ENCODE measurements at regions not wholly inside any gene's neighbourhood (a gene's known extent, or its start where the extent isn't known, plus 50 kb on each side); places are given as distances from the start of the nearest gene placed in this dataset.

- no peak for DNase-seq (ENCODE audit: low read depth)
- no peak overlapping the region for H3K4me3 ChIP-seq (ENCODE audit: low read depth, low read length)
Measured at GRCh38 chr14:97813556-97813955, 1016.4 kb downstream of the VRK1 start.

GRCh38 chr14:97820781-97821180 lies 1023.6 kb downstream of the VRK1 start:
- DNase-seq (ENCODE audit: low read depth), result no peak
- H3K4me3 ChIP-seq (ENCODE audit: low read depth, low read length), result no peak overlapping the region
- no peak for TF ChIP-seq MAX (IDR thresholded peaks at IDR 0.05; ENCODE audit: low read depth, low read length)
- TF ChIP-seq MYC (IDR thresholded peaks at IDR 0.05; ENCODE audit: low read depth, low read length), result no peak
- TF ChIP-seq CTCF (IDR thresholded peaks at IDR 0.05; ENCODE audit: low read depth, low read length), result no peak
- TF ChIP-seq POLR2A (IDR thresholded peaks at IDR 0.05; ENCODE audit: extremely low read depth, insufficient read length), result no peak

More at GRCh38 chr14:97813556-97813955, 1016.4 kb downstream of the VRK1 start:
- no peak for TF ChIP-seq MYC (IDR thresholded peaks at IDR 0.05; ENCODE audit: low read depth, low read length)
- no peak for TF ChIP-seq CTCF (IDR thresholded peaks at IDR 0.05; ENCODE audit: low read depth, low read length)
- no peak for TF ChIP-seq MAX (IDR thresholded peaks at IDR 0.05; ENCODE audit: low read depth, low read length)
- TF ChIP-seq POLR2A (IDR thresholded peaks at IDR 0.05; ENCODE audit: extremely low read depth, insufficient read length), result no peak

- H3K4me3 ChIP-seq (ENCODE audit: low read depth, low read length), result no peak overlapping the region
- TF ChIP-seq MYC (IDR thresholded peaks at IDR 0.05; ENCODE audit: low read depth, low read length) (no peak), POLR2A (IDR thresholded peaks at IDR 0.05; ENCODE audit: extremely low read depth, insufficient read length) (no peak), MAX (IDR thresholded peaks at IDR 0.05; ENCODE audit: low read depth, low read length) (no peak), CTCF (IDR thresholded peaks at IDR 0.05; ENCODE audit: low read depth, low read length) (no peak)
- peak; percentile 23 for DNase-seq (ENCODE audit: low read depth)
Measured at GRCh38 chr14:97824218-97824617, 1027.0 kb downstream of the VRK1 start.

- TF ChIP-seq MAX (IDR thresholded peaks at IDR 0.05; ENCODE audit: low read depth, low read length), result no peak
- TF ChIP-seq MYC (IDR thresholded peaks at IDR 0.05; ENCODE audit: low read depth, low read length), result no peak
- no peak for TF ChIP-seq CTCF (IDR thresholded peaks at IDR 0.05; ENCODE audit: low read depth, low read length)
- TF ChIP-seq POLR2A (IDR thresholded peaks at IDR 0.05; ENCODE audit: extremely low read depth, insufficient read length), result no peak
- DNase-seq (ENCODE audit: low read depth), result no peak
Measured at GRCh38 chr14:97827746-97828145, 1030.6 kb downstream of the VRK1 start.

GRCh38 chr14:97832776-97833175 lies 1035.6 kb downstream of the VRK1 start:
- H3K4me3 ChIP-seq (ENCODE audit: low read depth, low read length), result no peak overlapping the region
- no peak for TF ChIP-seq MYC (IDR thresholded peaks at IDR 0.05; ENCODE audit: low read depth, low read length)
- TF ChIP-seq CTCF (IDR thresholded peaks at IDR 0.05; ENCODE audit: low read depth, low read length), result no peak
- no peak for TF ChIP-seq MAX (IDR thresholded peaks at IDR 0.05; ENCODE audit: low read depth, low read length)
- TF ChIP-seq POLR2A (IDR thresholded peaks at IDR 0.05; ENCODE audit: extremely low read depth, insufficient read length), result no peak
- DNase-seq (ENCODE audit: low read depth), result no peak

More at GRCh38 chr14:97827746-97828145, 1030.6 kb downstream of the VRK1 start:
- H3K4me3 ChIP-seq (ENCODE audit: low read depth, low read length), result no peak overlapping the region

GRCh38 chr14:97838986-97839385 lies 1041.8 kb downstream of the VRK1 start:
- no peak for DNase-seq (ENCODE audit: low read depth)
- TF ChIP-seq MAX (IDR thresholded peaks at IDR 0.05; ENCODE audit: low read depth, low read length) (no peak), CTCF (IDR thresholded peaks at IDR 0.05; ENCODE audit: low read depth, low read length) (no peak), MYC (IDR thresholded peaks at IDR 0.05; ENCODE audit: low read depth, low read length) (no peak), POLR2A (IDR thresholded peaks at IDR 0.05; ENCODE audit: extremely low read depth, insufficient read length) (no peak)
- no peak overlapping the region for H3K4me3 ChIP-seq (ENCODE audit: low read depth, low read length)

Data from NB4 (cell line).